ENCODE measurements at regions not wholly inside any gene's neighbourhood (a gene's known extent, or its start where the extent isn't known, plus 50 kb on each side); places are given as distances from the start of the nearest gene placed in this dataset.

GRCh38 chr5:2332521-2332920, 419.0 kb downstream of the IRX2 start:
- no peaks in the 10 kb centered on the region for H3K36me3 ChIP-seq
- ATAC-seq (no peak), DNase-seq (no peak)
- no peaks in the 10 kb centered on the region for H3K9me3 ChIP-seq
- no peaks in the 10 kb centered on the region for H3K4me1 ChIP-seq
- intact Hi-C loops (cut with DNase I; ENCODE audit: low total_unique reads) (no loop called here), in situ Hi-C loops (cut with MboI; ENCODE audit: low sequenced_read_pairs in 4 of 4) (no loop called here)
- TF ChIP-seq POLR2A (IDR thresholded peaks at IDR 0.05) = no peak
- no peak for TF ChIP-seq CTCF (IDR thresholded peaks at IDR 0.05 in 4 of 5, conservative IDR thresholded peaks at IDR 0.05 in 1 of 5)
- no peak overlapping the region for H3K4me3 ChIP-seq
- no peaks in the 10 kb centered on the region for H3K27me3 ChIP-seq
- no peak overlapping the region for H3K27ac ChIP-seq

GRCh38 chr5:2330325-2331130, 420.9 kb downstream of the IRX2 start:
- Histone ChIP-seq H3K4me1 (no peaks in the 10 kb centered on the region), H3K4me3 (no peak overlapping the region), H3K27me3 (no peaks in the 10 kb centered on the region), H3K9me3 (no peaks in the 10 kb centered on the region), H3K27ac (no peak overlapping the region), H3K36me3 (no peaks in the 10 kb centered on the region)
- DNase-seq = no peak
- intact Hi-C loops (cut with DNase I; ENCODE audit: low total_unique reads) (no loop called here), in situ Hi-C loops (cut with MboI; ENCODE audit: low sequenced_read_pairs in 4 of 4) (no loop called here)
- no peak for ATAC-seq
- no peak for TF ChIP-seq POLR2A (IDR thresholded peaks at IDR 0.05)
- no peak for TF ChIP-seq CTCF (IDR thresholded peaks at IDR 0.05 in 4 of 5, conservative IDR thresholded peaks at IDR 0.05 in 1 of 5)

DNA sequence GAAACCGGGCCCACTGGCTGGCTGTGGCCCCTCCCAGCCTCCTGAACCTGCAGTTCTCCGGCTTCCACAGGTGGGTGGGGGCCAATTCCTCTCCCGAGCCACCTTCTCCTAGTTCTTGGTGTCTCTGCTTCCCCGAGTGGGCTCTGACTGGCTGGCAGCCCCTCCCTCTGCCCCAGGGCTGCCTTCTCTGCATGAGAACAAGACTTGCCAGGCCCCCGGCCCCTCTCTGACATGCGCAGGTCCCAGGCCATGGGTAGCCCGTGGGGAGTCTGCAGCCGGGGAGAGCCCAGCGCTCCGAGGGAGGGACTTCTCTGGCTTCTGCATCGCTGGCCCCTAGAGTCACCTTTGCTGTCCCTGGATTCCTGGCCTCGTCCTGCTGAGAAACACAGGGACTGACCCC, 421.7 kb downstream of the IRX2 start:
- TF ChIP-seq CTCF (IDR thresholded peaks at IDR 0.05 in 4 of 5, conservative IDR thresholded peaks at IDR 0.05 in 1 of 5) (no peak), POLR2A (IDR thresholded peaks at IDR 0.05) (no peak)
- H3K4me3 ChIP-seq = no peak overlapping the region
- no peak for DNase-seq
- no peaks in the 10 kb centered on the region for H3K36me3 ChIP-seq
- H3K9me3 ChIP-seq = no peaks in the 10 kb centered on the region
- H3K27ac ChIP-seq = no peak overlapping the region
- intact Hi-C loops (cut with DNase I; ENCODE audit: low total_unique reads) (no loop called here), in situ Hi-C loops (cut with MboI; ENCODE audit: low sequenced_read_pairs in 4 of 4) (no loop called here)
- H3K27me3 ChIP-seq = no peaks in the 10 kb centered on the region
- no peak for ATAC-seq
- H3K4me1 ChIP-seq = no peaks in the 10 kb centered on the region

DNA sequence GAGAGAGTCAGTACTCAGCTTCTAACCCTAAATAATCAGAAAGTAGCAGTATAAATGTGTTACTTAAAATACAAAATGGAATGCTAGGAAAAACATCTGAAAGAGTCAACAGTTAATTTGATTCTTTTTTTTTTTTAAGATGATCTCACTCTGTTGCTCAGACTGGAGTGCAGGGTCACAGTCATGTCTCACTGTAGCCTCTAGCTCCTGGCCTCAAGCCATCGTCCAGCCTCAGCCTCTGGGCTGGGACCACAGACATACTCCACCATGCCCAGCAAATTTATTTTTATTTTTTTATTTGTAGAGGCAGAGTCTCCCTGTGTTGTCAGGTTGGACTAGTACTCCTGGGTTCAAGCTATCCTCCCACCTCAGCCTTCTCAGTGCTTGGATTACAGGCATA, 424.9 kb downstream of the IRX2 start:
- ATAC-seq = no peak
- in situ Hi-C loops (cut with MboI; ENCODE audit: low sequenced_read_pairs in 4 of 4) (no loop called here), intact Hi-C loops (cut with DNase I; ENCODE audit: low total_unique reads) (no loop called here)
- Histone ChIP-seq H3K36me3 (no peaks in the 10 kb centered on the region), H3K9me3 (no peaks in the 10 kb centered on the region), H3K4me3 (no peak overlapping the region), H3K27ac (no peak overlapping the region), H3K4me1 (no peaks in the 10 kb centered on the region), H3K27me3 (no peaks in the 10 kb centered on the region)
- TF ChIP-seq CTCF (IDR thresholded peaks at IDR 0.05 in 4 of 5, conservative IDR thresholded peaks at IDR 0.05 in 1 of 5) = no peak
- no peak for TF ChIP-seq POLR2A (IDR thresholded peaks at IDR 0.05)
- no peak for DNase-seq

DNA sequence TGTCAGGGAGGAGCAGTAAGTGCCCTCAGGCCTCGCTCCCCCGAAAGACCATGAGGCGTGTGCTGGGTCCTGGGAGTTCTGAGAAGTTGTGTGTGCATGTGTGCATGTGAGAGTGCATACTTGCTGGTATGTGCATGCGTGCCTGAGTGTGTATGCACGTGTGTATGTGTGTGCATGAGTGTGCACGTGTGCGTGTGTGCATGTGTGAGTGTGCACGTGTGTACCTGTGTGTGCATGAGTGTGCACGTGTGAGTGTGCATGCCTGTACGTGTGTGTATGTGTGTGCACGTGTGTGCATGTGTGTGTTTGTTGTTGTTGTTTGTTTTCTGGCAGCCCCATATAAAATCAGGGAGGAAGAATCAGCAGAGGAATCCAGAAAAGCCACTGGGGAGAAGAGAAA, 426.7 kb downstream of the IRX2 start:
- TF ChIP-seq CTCF (IDR thresholded peaks at IDR 0.05 in 4 of 5, conservative IDR thresholded peaks at IDR 0.05 in 1 of 5) = no peak
- no peak for TF ChIP-seq POLR2A (IDR thresholded peaks at IDR 0.05)
- Histone ChIP-seq H3K4me1 (no peaks in the 10 kb centered on the region), H3K9me3 (no peaks in the 10 kb centered on the region), H3K4me3 (no peak overlapping the region), H3K36me3 (no peaks in the 10 kb centered on the region), H3K27me3 (no peaks in the 10 kb centered on the region), H3K27ac (no peak overlapping the region)
- intact Hi-C loops (cut with DNase I; ENCODE audit: low total_unique reads) (no loop called here), in situ Hi-C loops (cut with MboI; ENCODE audit: low sequenced_read_pairs in 4 of 4) (no loop called here)
- DNase-seq (no peak), ATAC-seq (no peak)
